C4-2B (cell line): ENCODE measurements at regions not wholly inside any gene's neighbourhood (a gene's known extent, or its start where the extent isn't known, plus 50 kb on each side); places are given as distances from the start of the nearest gene placed in this dataset.

Experiments
- H3K27ac ChIP-seq: fragments of 450-650 bp; 2 replicates; pipeline ENCODE4 v1.5.1; 2017
- ZFX ChIP-seq: fragments of 450-650 bp; IDR thresholded peaks from 2 replicates; pipeline ENCODE4 v1.6.1; 2017
- TF ChIP-seq, protein P1 (sequence below): fragments of 450-650 bp; conservative IDR thresholded peaks from 2 replicates; pipeline ENCODE4 v1.5.1; 2017; ENCODE audit warnings: mild to moderate bottlenecking

DNA sequence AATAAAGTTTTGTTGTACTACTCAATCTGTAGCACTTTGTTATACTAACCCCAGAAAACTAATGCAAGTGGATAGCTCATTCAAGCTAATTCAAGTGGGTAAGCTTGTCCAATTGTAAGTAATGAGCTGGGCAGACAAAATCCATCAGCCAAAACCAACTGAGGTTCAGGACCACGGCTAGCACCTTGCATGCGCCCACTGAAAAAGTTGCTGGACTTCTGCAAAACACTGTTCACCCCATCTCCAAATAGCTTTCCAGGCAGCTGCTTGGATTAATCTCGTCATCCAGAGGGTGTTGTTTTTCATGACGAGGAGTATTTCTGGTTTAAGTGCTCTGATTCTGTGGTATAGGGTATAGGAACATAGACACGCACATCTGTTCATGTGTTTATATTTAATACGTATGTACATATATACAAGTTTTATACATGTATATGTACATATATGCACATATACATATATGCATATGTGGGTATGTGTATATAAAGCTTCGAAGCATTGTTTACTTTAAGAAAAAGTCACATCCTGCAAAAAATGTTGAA lies 307.5 kb downstream of the GALR1 start:
- TF ChIP-seq, protein P1, sequence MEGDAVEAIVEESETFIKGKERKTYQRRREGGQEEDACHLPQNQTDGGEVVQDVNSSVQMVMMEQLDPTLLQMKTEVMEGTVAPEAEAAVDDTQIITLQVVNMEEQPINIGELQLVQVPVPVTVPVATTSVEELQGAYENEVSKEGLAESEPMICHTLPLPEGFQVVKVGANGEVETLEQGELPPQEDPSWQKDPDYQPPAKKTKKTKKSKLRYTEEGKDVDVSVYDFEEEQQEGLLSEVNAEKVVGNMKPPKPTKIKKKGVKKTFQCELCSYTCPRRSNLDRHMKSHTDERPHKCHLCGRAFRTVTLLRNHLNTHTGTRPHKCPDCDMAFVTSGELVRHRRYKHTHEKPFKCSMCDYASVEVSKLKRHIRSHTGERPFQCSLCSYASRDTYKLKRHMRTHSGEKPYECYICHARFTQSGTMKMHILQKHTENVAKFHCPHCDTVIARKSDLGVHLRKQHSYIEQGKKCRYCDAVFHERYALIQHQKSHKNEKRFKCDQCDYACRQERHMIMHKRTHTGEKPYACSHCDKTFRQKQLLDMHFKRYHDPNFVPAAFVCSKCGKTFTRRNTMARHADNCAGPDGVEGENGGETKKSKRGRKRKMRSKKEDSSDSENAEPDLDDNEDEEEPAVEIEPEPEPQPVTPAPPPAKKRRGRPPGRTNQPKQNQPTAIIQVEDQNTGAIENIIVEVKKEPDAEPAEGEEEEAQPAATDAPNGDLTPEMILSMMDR, result no peak
- TF ChIP-seq ZFX, result no peak
- H3K27ac ChIP-seq, result no peak overlapping the region

DNA sequence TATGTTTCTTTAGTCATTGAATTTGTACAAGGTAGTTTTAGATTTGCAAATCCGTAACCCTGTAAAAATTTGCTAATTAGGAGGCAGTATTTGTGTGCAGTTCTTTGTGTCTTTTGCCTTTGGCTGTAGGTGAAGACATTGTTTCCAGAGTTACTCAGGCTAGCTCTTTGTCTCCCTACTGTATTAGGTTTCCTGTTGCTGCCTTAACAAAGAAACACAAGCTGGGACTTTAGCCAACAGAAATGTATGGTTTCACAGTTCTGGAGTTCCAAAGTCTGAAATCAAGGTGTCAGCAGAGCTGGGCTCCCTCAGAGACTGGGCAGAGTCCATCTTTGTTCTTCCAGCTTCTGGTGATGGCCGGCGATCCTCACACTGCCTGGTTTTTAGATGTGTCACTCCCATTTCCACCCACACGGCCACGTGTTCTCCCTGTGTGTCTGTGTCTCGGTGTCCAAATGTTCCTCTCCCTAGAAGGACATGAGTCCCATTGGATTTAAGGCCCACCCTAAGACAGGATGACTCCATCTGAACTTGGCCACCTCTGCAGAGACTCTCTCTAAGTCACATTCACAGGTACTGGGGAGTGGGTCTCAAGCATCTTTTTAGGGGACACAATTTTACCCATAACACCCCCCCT lies 309.7 kb downstream of the GALR1 start:
- TF ChIP-seq, protein P1, result no peak
- no peak for TF ChIP-seq ZFX
- H3K27ac ChIP-seq, result no peak overlapping the region

GRCh38 chr18:77560341-77560992 lies 310.8 kb downstream of the GALR1 start:
- no peak overlapping the region for H3K27ac ChIP-seq
- no peak for TF ChIP-seq ZFX
- TF ChIP-seq, protein P1, result no peak

DNA sequence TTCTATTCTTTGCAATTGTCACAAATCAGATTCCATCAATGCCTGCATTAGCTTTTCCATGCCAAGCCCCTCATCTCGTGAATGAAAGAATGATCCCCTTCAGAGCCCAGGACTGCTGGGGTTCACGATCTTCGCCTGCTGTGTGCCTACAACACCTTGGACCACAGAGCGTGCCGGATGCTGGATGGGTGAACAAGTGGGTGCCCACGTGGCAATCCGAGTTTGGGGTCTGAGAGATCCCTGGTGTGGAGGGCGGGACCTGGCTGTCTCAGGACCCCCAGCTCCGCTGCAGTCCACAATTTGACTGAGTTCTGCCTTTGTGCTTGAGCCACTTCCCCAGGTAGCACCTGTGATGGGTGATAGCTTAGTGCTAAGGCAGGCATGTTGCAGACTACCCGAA lies 317.0 kb downstream of the GALR1 start:
- TF ChIP-seq, protein P1, result no peak
- TF ChIP-seq ZFX, result no peak
- no peak overlapping the region for H3K27ac ChIP-seq

DNA sequence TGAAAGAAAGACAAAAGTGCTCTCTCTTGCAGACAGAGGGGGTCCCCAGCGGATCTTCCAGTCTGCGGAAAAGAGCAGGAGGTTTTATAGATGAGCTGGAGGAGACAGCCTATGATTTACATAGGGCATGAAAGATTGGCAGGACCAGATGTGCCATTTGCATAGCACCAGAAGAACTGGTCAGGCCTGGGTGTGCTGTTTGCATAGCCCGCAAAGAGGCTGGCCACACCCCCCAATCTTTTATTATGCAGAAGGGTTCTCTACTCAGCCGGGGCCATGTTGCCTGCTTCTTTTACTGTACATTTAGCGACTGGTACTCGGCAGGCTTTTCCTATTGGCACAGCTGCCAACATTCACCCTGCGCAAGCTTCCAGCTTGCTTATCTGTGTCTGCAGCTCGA lies 317.6 kb downstream of the GALR1 start:
- no peak for TF ChIP-seq ZFX
- TF ChIP-seq, protein P1, result no peak
- no peak overlapping the region for H3K27ac ChIP-seq

- H3K27ac ChIP-seq, result no peak overlapping the region
- TF ChIP-seq, protein P1, result no peak
Observed at GRCh38 chr18:77571743-77572142, 322.1 kb downstream of the GALR1 start.

DNA sequence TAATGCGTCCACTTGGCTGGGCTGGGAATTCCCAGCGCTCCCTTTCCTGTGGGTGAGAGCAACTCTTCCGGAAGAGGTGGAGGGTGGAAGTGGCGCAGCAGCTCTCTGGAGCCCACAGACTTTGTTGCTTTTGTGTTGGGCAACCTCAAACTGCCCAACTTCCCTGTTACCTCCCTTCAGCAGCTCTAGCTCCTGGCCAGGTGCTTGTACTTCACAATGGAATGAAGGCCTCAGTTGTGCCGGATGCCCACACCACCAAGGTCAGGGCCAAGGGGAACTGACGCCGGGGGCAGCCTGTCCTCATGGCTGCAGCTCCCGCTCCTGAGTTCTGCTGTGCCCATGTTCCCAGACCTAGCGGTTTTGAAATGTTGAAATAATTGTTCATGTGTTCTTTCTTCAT lies 322.9 kb downstream of the GALR1 start:
- H3K27ac ChIP-seq, result no peak overlapping the region
- TF ChIP-seq ZFX, result no peak
- TF ChIP-seq, protein P1, result no peak
